ENCODE measurements at regions not wholly inside any gene's neighbourhood (a gene's known extent, or its start where the extent isn't known, plus 50 kb on each side); places are given as distances from the start of the nearest gene placed in this dataset.

DNA sequence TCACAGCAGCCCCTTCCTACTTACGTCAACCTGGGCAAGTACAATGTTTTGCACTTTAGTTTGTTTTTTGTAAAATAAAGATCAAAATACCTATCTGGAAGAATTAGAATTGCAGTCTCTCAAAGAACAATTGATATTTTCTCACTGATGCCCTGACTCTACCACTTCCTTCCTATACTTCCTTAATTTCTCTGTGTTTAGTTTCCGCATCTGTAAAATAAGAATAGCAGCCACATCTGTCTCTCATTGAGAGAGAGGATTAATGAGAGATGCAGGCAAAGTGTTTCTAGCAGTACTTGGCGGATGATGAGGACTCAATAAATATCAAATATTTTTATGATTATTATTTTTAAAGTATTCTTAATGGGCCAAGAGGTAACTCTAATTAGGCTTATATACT lies 122.6 kb upstream of the PIEZO2 start:
- H3K4me3 ChIP-seq (ENCODE audit: insufficient read depth, low read length, poor library complexity, severe bottlenecking) = no peak overlapping the region
- no peak overlapping the region for H3K27ac ChIP-seq (ENCODE audit: low read depth, low read length)
- no peaks in the 10 kb centered on the region for H4K20me1 ChIP-seq (ENCODE audit: low read depth, low read length)
- no peaks in the 10 kb centered on the region for H3F3A ChIP-seq (ENCODE audit: insufficient read depth)
- no peaks in the 10 kb centered on the region for H3K9me3 ChIP-seq (ENCODE audit: insufficient read depth, low read length)
- TF ChIP-seq EZH2phosphoT487 (conservative IDR thresholded peaks at IDR 0.05; ENCODE audit: low read length) (no peak), CTCF (IDR thresholded peaks at IDR 0.05; ENCODE audit: insufficient read depth, low read length, poor library complexity, severe bottlenecking) (no peak)
- no peaks in the 10 kb centered on the region for H3K9me2 ChIP-seq (replicated peaks; ENCODE audit: insufficient read depth, low read length)
- no peaks in the 10 kb centered on the region for H3K36me3 ChIP-seq (ENCODE audit: low read length)
- no peak overlapping the region for H3K4me2 ChIP-seq (ENCODE audit: low read depth, low read length, poor library complexity, severe bottlenecking)
- H3K79me2 ChIP-seq (ENCODE audit: insufficient read depth, low read length) = no peaks in the 10 kb centered on the region
- H3K27me3 ChIP-seq (ENCODE audit: low read length) = no peaks in the 10 kb centered on the region
- H3K9ac ChIP-seq (ENCODE audit: low read length) = no peak overlapping the region
- no peak overlapping the region for H2AFZ ChIP-seq (ENCODE audit: low read depth, low read length, severe bottlenecking)

GRCh38 chr18:11269257-11269656 lies 119.9 kb upstream of the PIEZO2 start:
- Histone ChIP-seq H3K4me3 (ENCODE audit: insufficient read depth, low read length, poor library complexity, severe bottlenecking) (no peak overlapping the region), H3K79me2 (ENCODE audit: insufficient read depth, low read length) (no peaks in the 10 kb centered on the region), H3F3A (ENCODE audit: insufficient read depth) (no peaks in the 10 kb centered on the region), H3K9me3 (ENCODE audit: insufficient read depth, low read length) (no peaks in the 10 kb centered on the region), H2AFZ (ENCODE audit: low read depth, low read length, severe bottlenecking) (no peak overlapping the region), H3K9ac (ENCODE audit: low read length) (no peak overlapping the region), H3K27ac (ENCODE audit: low read depth, low read length) (no peak overlapping the region), H3K9me2 (replicated peaks; ENCODE audit: insufficient read depth, low read length) (no peaks in the 10 kb centered on the region), H4K20me1 (ENCODE audit: low read depth, low read length) (no peaks in the 10 kb centered on the region), H3K36me3 (ENCODE audit: low read length) (no peaks in the 10 kb centered on the region), H3K27me3 (ENCODE audit: low read length) (no peaks in the 10 kb centered on the region), H3K4me2 (ENCODE audit: low read depth, low read length, poor library complexity, severe bottlenecking) (no peak overlapping the region)
- TF ChIP-seq CTCF (IDR thresholded peaks at IDR 0.05; ENCODE audit: insufficient read depth, low read length, poor library complexity, severe bottlenecking) (no peak), EZH2phosphoT487 (conservative IDR thresholded peaks at IDR 0.05; ENCODE audit: low read length) (no peak)

- no peaks in the 10 kb centered on the region for H3K79me2 ChIP-seq (ENCODE audit: insufficient read depth, low read length)
- H3K9me2 ChIP-seq (replicated peaks; ENCODE audit: insufficient read depth, low read length) = no peaks in the 10 kb centered on the region
- H3K36me3 ChIP-seq (ENCODE audit: low read length) = no peaks in the 10 kb centered on the region
- H3K9ac ChIP-seq (ENCODE audit: low read length) = no peak overlapping the region
- no peak overlapping the region for H2AFZ ChIP-seq (ENCODE audit: low read depth, low read length, severe bottlenecking)
- no peak overlapping the region for H3K4me2 ChIP-seq (ENCODE audit: low read depth, low read length, poor library complexity, severe bottlenecking)
- H3K27ac ChIP-seq (ENCODE audit: low read depth, low read length) = no peak overlapping the region
- TF ChIP-seq EZH2phosphoT487 (conservative IDR thresholded peaks at IDR 0.05; ENCODE audit: low read length) (no peak), CTCF (IDR thresholded peaks at IDR 0.05; ENCODE audit: insufficient read depth, low read length, poor library complexity, severe bottlenecking) (no peak)
- no peaks in the 10 kb centered on the region for H4K20me1 ChIP-seq (ENCODE audit: low read depth, low read length)
- no peaks in the 10 kb centered on the region for H3K27me3 ChIP-seq (ENCODE audit: low read length)
- H3F3A ChIP-seq (ENCODE audit: insufficient read depth) = no peaks in the 10 kb centered on the region
- no peak overlapping the region for H3K4me3 ChIP-seq (ENCODE audit: insufficient read depth, low read length, poor library complexity, severe bottlenecking)
- H3K9me3 ChIP-seq (ENCODE audit: insufficient read depth, low read length) = no peaks in the 10 kb centered on the region
These were observed 119.4 kb upstream of the PIEZO2 start for GRCh38 chr18:11268741-11269233.

Data from SU-DHL-6 (cell line).